Suppressor macrophage treated with lipopolysaccharide for 4 hours (primary cell): ENCODE measurements at regions not wholly inside any gene's neighbourhood (a gene's known extent, or its start where the extent isn't known, plus 50 kb on each side); places are given as distances from the start of the nearest gene placed in this dataset.
"Not testable (repeated sequence)": the region's sequence is repeated elsewhere in the genome, so short reads cannot be mapped to it uniquely, and the experiment has no call there.

Experiments used
- DNase-seq: peaks from one replicate; pipeline ENCODE4 v3.0.0-alpha.2; 2020

GRCh38 chr15:22134941-22135566, 54.7 kb downstream of the OR4M2 start:
- DNase-seq = not testable (repeated sequence)

DNA sequence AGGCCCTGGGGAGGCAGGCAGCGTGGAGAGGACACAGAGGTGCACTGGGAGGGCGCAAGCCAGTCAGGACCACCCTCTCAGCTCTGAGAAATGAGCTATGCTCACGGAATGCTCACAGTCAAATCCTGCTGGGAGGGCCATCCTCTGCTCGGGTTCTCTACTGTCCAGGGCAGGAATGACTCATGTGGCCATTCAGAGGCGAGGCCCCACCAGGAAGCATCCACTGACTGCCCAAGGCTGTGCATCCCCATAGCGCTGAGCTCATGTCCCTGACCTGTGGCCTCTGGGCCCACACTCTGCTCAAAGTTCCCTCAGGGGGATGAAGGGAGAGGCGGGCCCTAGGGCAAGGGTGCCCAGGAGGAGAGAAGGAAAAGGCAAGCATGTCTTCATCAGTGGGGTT, 57.2 kb downstream of the OR4M2 start:
- not testable (repeated sequence) for DNase-seq

DNA sequence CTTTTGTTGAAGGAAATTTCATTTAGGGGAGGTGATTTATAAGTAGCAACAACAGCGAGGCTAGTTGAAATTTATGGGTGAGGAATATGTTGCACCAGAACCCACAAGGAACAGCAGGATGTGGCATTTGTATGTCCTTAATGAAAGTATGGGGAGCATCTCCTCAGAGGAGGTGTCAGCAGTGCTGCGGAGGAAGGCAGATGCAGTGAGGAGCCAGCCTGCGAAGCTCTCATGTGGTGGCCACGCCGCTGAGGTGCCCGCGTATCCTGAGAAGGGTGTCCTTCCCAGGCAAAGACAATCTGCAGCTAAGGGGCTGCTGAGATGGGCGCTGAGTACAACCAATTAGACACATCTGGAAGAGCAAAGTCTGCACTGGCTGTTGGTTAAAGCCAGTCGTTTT, 60.8 kb downstream of the OR4M2 start:
- not testable (repeated sequence) for DNase-seq

- not testable (repeated sequence) for DNase-seq
These were observed 67.8 kb downstream of the OR4M2 start for GRCh38 chr15:22148109-22148508.

DNA sequence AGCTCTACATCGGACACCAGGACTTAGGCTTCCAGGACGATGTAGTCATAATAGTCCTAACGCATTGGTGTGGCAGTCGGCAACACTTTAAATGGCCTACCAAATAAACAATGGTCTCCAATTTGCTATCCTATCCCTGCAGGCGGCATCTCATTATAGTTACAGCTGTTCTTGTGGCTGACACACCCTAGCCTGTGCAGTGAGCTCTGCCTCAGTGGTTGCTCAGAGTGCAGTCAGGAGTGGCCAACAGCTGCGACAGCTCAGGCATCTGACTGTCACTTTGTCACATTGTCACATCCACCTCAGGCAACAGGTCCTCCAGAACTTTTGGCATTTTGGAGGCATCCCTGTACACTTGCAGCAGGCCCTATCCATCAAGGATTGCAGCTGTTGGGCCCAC, 77.9 kb downstream of the OR4M2 start:
- not testable (repeated sequence) for DNase-seq

DNA sequence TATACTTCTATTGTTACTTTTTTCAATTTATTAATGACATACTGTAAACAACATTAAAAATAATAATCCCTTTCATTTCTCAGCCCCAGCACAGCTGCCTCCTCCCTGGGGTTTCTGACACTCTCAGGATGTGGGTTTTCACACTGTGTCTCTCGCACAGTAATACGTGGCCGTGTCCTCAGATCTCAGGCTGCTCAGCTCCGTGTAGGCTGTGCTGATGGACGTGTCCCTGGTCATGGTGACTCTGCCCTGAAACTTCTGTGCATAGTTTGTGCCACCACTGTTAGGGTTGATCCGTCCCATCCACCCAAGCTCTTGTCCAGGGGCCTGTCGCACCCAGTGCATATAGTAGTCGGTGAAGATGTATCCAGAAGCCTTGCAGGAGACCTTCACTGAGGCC, 80.0 kb downstream of the OR4M2 start:
- DNase-seq = not testable (repeated sequence)

DNA sequence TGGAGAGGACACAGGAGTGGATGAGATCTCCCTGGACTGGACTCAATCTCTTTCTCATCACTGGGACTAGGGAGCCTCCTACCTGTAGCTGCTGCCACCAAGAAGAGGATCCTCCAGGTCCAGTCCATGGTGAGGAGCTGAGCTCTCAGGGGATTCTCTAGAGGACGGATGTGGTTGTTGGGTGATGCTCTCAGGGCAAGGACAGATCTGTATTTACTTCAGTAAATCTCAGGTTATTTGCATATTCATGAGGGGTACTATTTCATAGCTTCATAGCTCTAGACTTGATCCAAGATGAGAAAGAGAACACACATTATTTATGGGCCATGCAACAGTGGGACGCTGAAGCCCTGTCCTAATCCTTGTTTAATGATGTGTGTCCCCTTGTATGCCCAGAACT, 80.4 kb downstream of the OR4M2 start:
- not testable (repeated sequence) for DNase-seq

DNA sequence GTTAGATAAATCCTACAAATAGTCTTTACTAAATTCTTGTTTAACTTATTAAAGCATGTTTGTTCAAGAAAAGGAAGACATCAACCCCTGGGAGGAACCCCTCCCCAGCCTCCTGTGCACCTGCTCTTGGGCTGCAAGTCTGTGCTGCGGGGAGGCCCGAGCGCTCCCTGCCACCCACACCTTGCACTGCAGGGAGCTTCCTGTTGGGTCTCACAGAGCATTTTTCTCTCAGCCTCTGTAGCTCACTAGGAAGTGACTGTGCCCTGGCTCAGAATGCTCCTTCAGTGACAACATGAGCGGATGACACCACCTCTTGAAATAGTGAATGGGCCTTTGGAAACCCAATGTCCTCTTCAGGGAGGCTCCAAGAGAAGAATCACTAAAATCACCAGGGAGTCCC, 81.1 kb downstream of the OR4M2 start:
- DNase-seq = not testable (repeated sequence)

DNA sequence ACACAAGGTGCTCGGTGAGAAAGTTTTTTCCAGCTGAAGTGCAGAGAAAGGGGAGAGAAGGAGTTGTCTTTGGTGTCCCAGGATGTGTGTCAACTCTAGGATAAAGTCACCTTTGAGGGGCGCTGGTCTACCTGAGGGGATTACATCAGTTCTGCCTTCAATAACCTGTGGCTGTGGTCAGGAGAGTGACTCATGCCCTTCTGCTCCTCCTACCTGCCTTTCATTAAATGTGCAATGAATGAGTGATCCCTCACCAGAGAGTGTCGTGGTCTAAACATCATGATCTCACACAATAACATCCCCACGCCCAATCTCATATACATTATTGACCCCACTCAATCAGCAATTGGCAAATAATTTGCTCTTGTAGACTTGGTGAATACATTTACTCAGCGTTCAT, 83.4 kb downstream of the OR4M2 start:
- not testable (repeated sequence) for DNase-seq

DNA sequence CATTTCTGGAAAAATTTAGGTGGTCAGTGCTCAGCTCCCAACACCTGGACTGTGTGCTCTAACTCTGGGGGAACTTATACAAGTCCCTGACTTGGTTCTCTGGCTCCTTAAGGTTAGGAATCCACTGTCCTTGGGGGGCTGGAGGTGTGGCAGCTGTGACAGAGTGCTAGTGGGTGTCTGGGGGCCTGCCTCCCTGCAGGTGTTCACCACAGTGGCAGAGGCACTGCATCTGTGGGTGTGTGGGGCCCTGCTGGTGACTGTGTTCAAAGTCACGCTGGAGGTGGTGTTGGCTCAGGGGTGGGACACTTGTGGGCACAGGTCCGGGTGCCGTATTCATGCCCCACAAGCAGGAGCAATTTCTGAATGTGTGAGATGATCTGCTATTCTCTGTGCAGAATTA, 87.2 kb downstream of the OR4M2 start:
- DNase-seq = not testable (repeated sequence)

- not testable (repeated sequence) for DNase-seq
These were observed 93.0 kb downstream of the OR4M2 start for GRCh38 chr15:22173029-22173998.

- DNase-seq = not testable (repeated sequence)
These were observed 93.8 kb downstream of the OR4M2 start for GRCh38 chr15:22174088-22174487.

DNA sequence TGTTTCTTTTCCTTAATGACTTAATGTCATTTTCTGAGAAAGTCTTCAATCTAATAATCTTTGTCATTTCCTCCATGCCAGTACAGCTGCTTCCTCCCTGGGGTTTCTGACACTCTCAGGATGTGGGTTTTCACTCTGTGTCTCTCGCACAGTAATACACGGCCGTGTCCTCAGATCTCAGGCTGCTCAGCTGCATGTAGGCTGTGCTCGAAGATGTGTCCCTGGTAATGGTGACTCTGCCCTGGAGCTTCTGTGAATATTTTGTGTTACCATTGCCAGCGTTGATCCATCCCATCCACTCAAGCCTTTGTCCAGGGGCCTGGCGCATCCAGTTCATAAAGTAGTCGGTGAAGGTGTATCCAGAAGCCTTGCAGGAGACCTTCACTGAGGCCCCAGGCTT, 97.6 kb downstream of the OR4M2 start:
- not testable (repeated sequence) for DNase-seq

DNA sequence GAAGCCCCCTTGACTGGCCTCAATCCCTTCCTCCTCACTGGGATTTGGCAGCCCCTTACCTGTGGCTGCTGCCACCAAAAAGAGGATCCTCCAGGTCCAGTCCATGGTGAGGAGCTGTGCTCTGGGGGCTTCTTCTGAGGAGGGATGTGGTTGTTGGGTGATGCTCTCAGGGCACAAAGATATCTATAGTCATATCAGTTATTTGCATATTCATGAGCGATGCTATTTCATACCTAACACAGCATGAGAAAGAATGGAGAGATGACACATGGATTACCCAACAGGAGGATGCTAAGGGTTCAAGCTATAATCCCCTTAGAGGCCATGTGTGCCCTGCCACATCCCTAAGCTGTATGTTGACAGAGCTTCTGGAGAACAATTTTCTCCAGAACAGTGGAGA, 98.1 kb downstream of the OR4M2 start:
- DNase-seq = not testable (repeated sequence)

DNA sequence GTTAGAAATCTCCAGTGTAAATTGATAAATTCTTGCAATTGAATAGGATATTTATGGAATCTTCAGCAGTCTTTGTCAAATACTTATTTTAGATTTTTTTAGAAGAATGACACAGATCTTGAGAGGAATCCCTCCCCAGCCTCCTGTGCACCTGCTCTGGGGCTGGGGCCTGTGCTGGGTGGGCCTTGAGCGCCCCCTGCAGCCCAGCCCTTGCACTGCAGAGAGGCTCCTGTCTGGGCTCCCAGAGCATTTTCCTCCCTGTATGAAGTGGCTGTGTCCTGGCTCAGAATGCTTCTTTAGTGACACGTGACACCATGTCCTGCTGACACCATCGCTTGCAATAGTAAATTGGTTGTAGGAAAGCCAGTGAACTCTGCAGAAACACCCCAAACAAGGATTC, 98.7 kb downstream of the OR4M2 start:
- not testable (repeated sequence) for DNase-seq

GRCh38 chr15:22180611-22181010, 100.3 kb downstream of the OR4M2 start:
- DNase-seq = not testable (repeated sequence)

- not testable (repeated sequence) for DNase-seq
These were observed 104.4 kb downstream of the OR4M2 start for GRCh38 chr15:22184678-22185077.

- not testable (repeated sequence) for DNase-seq
These were observed 106.7 kb downstream of the OR4M2 start for GRCh38 chr15:22186846-22187532.

DNA sequence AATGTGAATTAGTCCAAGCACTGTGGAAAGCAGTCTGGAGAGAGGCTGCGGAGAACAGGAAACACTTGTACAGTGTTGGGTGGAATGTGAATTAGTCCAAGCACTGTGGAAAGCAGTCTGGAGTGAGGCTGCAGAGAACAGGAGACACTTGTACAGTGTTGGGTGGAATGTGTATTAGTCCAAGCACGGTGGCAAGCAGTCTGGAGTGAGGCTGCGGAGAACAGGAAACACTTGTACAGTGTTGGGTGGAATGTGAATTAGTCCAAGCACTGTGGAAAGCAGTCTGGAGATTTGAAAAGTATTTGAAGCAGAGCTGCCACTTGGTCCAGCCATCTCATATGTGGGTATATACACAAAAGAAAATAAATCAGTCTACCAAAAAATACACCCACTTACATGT, 111.5 kb downstream of the OR4M2 start:
- not testable (repeated sequence) for DNase-seq

GRCh38 chr15:22194739-22195617, 114.7 kb downstream of the OR4M2 start:
- not testable (repeated sequence) for DNase-seq

DNA sequence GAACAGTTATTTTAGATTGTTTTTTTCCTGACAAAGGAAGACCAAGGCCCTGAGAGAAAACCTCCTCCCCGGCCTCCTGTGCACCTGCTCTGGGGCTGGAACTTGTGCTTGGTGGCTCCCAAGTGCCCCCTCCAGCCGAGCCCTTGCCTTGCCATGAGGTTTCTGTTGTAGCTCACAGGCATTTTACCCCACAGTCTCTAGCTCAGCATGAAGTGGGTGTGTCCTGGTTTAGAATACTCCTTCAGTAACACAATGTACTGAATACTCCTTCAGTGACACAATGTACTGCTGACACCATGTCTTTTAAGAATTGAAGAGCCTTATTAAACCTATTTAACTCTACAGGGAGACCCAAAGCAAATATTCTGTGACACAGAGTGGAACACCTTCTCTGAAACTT, 116.1 kb downstream of the OR4M2 start:
- not testable (repeated sequence) for DNase-seq

DNA sequence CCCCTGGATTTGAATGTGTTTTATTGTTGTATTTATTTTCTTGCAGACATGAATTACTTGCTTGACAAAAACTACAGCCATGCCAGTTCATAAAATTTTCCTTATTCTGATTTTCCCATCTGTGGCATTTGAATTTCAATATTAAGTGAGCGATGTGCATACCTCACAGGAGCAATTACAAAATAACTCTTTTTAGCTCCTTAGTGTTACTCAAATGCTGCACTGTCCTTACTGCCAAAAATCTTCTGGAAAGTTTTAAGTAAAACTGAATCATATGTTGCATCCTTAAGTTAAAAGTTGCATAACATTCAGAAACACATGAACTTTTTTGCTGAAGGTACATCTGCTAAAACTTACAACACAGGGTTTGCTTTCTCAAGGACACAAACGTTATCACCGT, 120.1 kb downstream of the OR4M2 start:
- DNase-seq = not testable (repeated sequence)
